Kidney (tissue), 13 donors: ENCODE measurements at regions not wholly inside any gene's neighbourhood (a gene's known extent, or its start where the extent isn't known, plus 50 kb on each side); places are given as distances from the start of the nearest gene placed in this dataset.

Experiments used
- DNase-seq, 5 donors: peaks; one replicate each; pipeline ENCODE4 v3.0.0-alpha.2; 2013 to 2020
- FAIRE-seq: peaks from 2 replicates; lab custom pipeline; 2012; peaks lifted over from hg19 to GRCh38; lab: Jason Lieb, UNC
- H3K27ac ChIP-seq, 2 donors: one replicate each; pipeline ENCODE4 v1.7.0; 2013; ENCODE audit warnings: low read depth in 2 of 2, low read length in 2 of 2, inconsistent platforms in 1 of 2
- H3K27me3 ChIP-seq: one replicate; pipeline ENCODE4 v1.7.1; 2013; ENCODE audit warnings: low read length, inconsistent platforms; ENCODE audit not compliant: control insufficient read depth, insufficient read depth
- H3K36me3 ChIP-seq, 3 donors: one replicate each; pipeline versions ENCODE4 v1.7.0 to v1.7.1; 2013; ENCODE audit warnings: low read length in 3 of 3, control low read depth in 1 of 3, inconsistent platforms in 1 of 3; ENCODE audit not compliant: insufficient read depth in 3 of 3, control insufficient read depth in 2 of 3
- H3K4me1 ChIP-seq, 3 donors: one replicate each; pipeline versions ENCODE4 v1.7.0 to v1.7.1; 2013; ENCODE audit warnings: low read length in 3 of 3, inconsistent platforms in 1 of 3, low read depth in 1 of 3; ENCODE audit not compliant: control insufficient read depth in 2 of 3, insufficient read depth in 2 of 3
- H3K4me3 ChIP-seq, 3 donors: one replicate each; pipeline versions ENCODE4 v1.7.0 to v1.8.1; 2013; ENCODE audit warnings: low read length in 3 of 3, control low read depth in 1 of 3, inconsistent platforms in 1 of 3
- H3K9ac ChIP-seq, 3 donors: one replicate each; pipeline versions ENCODE4 v1.7.0 to v1.7.1; 2013; ENCODE audit warnings: low read length in 3 of 3, control low read depth in 1 of 3, inconsistent platforms in 1 of 3
- H3K9me3 ChIP-seq, 3 donors: one replicate each; pipeline versions ENCODE4 v1.7.0 to v1.7.1; 2013; ENCODE audit warnings: low read length in 3 of 3, control low read depth in 1 of 3, inconsistent platforms in 1 of 3; ENCODE audit not compliant: control insufficient read depth in 2 of 3, insufficient read depth in 1 of 3
- CTCF ChIP-seq: IDR thresholded peaks from 3 replicates; pipeline ENCODE4 v1.5.1; 2012; ENCODE audit warnings: mild to moderate bottlenecking, moderate library complexity, borderline replicate concordance; ENCODE audit not compliant: insufficient read depth; ENCODE audit errors: extremely low read depth
- intact Hi-C: fragments of 100-400 bp; cut with DNase I; formaldehyde crosslinking; loops from one replicate; pipeline ENCODE4 v1.11.1; 2022
- donor health status: control.
- donor health status: control.
- donor health status: control.
- donor health status: control.
- donor health status: control.
- donor health status: DM: yes; HTN: yes; CAD: no.
- donor health status: Normal renal cell carcinoma (clear cell type).

- Histone ChIP-seq H3K36me3 (peaks cover 0 to 4% (median 0%) of the 10 kb centered on the region in 3 donors), H3K4me1 (peaks cover 0 to 4% (median 0%) of the 10 kb centered on the region in 3 donors), H3K27me3 (no peaks in the 10 kb centered on the region), H3K9me3 (peaks cover 0 to 3% (median 0%) of the 10 kb centered on the region in 3 donors), H3K4me3 (no peak overlapping the region), H3K9ac (no peak overlapping the region), H3K27ac (no peak overlapping the region)
- DNase-seq (no peak), FAIRE-seq (no peak)
- no peak for TF ChIP-seq CTCF
- intact Hi-C loops, result loop anchor here (2.0 kb wide), 1 partner anchor 275 kb away; no protein-coding TSS in a partner anchor
These were observed 363.2 kb upstream of the SFSWAP start for GRCh38 chr12:131347732-131348131.

GRCh38 chr12:131348231-131348630 is 362.7 kb upstream of the SFSWAP start:
- Histone ChIP-seq H3K4me3 (no peak overlapping the region), H3K4me1 (peaks cover 0 to 4% (median 0%) of the 10 kb centered on the region in 3 donors), H3K9me3 (peaks cover 0 to 3% (median 0%) of the 10 kb centered on the region in 3 donors), H3K27me3 (no peaks in the 10 kb centered on the region), H3K27ac (no peak overlapping the region), H3K36me3 (peaks cover 0 to 4% (median 0%) of the 10 kb centered on the region in 3 donors), H3K9ac (no peak overlapping the region)
- intact Hi-C loops, result no loop called here
- DNase-seq (no peak), FAIRE-seq (no peak)
- TF ChIP-seq CTCF, result no peak

GRCh38 chr12:131348646-131349045 is 362.2 kb upstream of the SFSWAP start:
- intact Hi-C loops, result no loop called here
- Histone ChIP-seq H3K4me1 (peaks cover 0 to 4% (median 0%) of the 10 kb centered on the region in 3 donors), H3K36me3 (peaks cover 0 to 4% (median 0%) of the 10 kb centered on the region in 3 donors), H3K4me3 (no peak overlapping the region), H3K9ac (no peak overlapping the region), H3K27me3 (no peaks in the 10 kb centered on the region), H3K27ac (no peak overlapping the region), H3K9me3 (peaks cover 0 to 3% (median 0%) of the 10 kb centered on the region in 3 donors)
- TF ChIP-seq CTCF, result no peak
- no peak for FAIRE-seq
- DNase-seq, result no peak
